LNCAP (cell line): ENCODE measurements at regions not wholly inside any gene's neighbourhood (a gene's known extent, or its start where the extent isn't known, plus 50 kb on each side); places are given as distances from the start of the nearest gene placed in this dataset.

Experiments
- TF ChIP-seq, protein P1 (sequence below): fragments of 450-650 bp; IDR thresholded peaks from 2 replicates; pipeline ENCODE4 v1.5.1; 2017; ENCODE audit warnings: mild to moderate bottlenecking

DNA sequence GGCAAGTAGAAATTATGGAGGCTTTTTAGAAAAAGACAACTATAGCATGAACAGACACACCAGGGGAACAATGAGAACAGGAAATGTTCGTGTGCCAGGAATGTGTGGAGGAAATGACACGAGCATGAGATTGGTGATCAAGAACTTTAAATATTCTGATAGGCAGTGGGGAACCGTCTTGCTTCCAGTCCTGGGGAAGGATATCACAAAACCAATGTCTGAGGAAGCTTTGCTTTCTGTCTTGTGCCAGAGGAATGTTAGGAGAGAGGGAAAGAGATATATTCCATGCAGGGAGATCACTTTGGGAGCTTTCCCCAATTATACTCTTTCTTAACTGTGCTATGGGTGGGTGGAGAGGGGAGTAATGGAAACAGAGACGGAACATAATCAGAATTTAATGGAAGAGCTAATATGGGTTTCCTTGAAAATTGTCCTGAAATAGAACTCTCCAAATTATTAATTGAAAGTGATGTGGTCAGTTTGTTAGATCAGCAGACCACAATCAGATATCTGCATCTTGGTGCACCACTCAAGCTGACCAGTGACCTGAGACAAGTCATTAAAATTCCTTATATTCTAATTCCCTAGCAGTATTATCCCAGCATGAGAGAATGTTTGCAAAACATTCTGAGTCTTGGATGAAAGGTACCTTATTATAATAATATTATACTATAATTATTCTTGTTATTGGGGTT lies 178.2 kb downstream of the SOX4 start:
- TF ChIP-seq, protein P1, sequence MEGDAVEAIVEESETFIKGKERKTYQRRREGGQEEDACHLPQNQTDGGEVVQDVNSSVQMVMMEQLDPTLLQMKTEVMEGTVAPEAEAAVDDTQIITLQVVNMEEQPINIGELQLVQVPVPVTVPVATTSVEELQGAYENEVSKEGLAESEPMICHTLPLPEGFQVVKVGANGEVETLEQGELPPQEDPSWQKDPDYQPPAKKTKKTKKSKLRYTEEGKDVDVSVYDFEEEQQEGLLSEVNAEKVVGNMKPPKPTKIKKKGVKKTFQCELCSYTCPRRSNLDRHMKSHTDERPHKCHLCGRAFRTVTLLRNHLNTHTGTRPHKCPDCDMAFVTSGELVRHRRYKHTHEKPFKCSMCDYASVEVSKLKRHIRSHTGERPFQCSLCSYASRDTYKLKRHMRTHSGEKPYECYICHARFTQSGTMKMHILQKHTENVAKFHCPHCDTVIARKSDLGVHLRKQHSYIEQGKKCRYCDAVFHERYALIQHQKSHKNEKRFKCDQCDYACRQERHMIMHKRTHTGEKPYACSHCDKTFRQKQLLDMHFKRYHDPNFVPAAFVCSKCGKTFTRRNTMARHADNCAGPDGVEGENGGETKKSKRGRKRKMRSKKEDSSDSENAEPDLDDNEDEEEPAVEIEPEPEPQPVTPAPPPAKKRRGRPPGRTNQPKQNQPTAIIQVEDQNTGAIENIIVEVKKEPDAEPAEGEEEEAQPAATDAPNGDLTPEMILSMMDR: no peak

DNA sequence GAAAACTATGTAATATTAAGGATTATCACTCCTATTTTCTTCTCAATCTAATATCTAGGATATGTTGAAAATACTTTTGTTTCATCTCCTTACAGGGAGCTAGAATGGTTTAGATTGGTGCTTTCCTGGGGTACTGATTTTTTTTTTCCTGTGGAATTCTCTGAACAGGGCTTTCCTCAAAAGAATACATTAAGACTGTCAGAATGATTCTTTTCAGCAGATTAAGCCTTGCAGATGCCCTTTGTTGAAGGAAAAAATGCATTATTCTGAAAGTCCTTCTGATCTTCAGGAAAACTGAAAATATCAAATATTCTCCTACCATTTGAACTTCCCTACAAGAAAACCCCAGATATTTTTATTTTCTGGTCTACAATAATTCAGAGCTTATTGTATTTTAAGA lies 178.9 kb downstream of the SOX4 start:
- TF ChIP-seq, protein P1: no peak

DNA sequence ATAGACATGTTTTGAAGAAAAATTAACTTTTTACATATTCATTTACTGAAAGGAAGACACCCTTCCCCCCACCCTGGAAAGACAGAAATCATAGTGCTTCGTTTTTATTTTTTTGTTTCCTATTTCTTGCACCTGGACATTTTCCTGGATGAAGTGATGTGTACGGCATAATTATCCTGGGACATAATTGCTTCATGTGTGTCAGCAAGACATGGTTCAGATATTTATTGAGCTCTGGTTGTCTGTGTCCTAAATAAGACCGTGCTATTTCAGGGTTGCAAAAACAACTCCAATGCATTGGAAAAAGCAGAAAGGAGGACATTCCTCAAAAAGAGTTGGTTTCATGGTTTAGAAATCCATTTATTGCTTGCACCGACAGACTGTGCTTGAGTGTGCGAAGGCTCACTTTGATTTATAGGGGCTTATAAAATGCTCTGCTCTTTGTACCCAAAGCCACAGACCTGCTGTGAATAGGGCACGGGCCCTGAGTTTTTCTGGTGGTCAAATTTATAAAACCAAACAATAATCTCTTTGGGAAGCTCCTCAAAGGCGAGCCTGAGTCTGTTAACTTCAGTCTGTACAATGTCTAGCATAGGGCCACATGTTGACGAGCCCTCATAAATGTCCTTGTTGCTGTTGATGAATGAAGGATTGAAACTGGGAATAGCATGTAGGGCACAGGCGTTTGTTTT lies 179.5 kb downstream of the SOX4 start:
- TF ChIP-seq, protein P1: no peak

DNA sequence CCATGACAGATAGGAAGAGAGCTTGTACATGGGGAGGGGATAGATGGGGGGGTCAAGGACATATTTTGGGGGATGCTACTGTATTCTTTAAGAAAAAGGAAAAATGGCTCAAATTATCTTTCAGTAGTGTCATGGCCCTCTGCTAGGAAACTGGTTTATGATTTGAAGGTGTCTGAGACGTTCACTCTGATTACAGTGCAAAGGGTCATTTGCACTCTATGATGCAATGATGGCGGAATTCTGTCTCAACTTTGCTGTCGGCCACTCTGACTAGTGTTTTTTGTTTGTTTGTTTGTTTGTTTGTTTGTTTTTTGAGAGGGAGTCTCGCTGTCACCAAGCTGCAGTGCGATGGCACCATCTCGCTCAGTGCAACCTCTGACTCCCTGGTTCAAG lies 180.0 kb downstream of the SOX4 start:
- TF ChIP-seq, protein P1: no peak

DNA sequence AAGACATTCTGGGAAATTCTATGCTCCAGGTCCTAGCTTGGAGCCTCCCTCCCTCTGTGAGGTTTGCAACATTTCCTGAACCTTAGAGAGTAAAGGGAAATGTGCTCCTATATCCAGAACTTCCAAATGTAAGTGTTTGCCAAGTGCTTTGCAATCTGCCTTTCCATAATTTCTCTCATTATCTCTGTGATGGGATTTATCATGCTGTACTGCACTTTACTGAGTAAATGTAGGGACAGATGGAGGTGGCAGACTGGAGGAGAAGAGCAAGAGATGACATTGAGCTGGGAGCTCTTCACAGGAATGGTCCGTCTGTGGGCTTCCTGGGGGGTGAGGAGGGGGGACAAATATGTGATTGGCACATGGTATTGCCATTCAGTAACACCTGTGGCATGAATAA lies 184.3 kb downstream of the SOX4 start:
- TF ChIP-seq, protein P1: no peak

DNA sequence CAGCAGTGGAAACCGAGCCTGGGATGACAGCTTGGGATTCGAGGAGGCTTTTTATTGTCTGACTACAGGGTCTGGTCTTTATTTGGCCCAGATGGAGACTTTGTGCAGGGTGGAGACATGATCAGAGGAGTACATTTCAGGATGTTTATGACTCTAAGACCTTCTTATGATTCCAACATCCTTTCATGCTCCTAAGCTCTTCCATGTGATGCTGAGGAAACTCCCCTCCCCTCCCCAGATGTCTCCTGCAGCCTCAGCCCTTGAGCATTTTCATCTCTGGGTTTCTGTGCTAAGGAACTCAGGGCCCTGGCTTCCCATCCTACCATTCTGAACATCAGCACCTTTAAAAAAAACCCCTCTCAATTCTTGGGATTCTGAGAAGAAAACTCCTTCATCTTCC lies 186.6 kb downstream of the SOX4 start:
- TF ChIP-seq, protein P1: no peak

DNA sequence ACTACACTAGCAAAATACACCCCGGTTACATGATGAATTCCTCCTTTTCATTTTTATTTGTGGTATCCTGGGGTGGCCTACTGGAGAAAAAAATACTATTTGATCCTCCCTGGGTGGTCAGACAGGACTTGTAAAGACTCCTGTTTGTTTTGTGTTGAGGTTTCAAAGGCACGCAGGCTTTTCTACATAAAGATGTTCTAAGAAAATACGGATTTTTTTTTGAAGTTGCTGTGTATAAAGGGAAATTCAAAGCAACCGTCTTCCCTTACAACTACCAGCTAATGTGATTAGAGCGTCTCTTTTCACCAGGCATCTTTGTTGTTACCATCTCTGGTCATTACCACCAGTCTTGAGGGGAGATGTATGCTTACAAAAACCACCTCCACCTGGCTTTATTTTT lies 187.1 kb downstream of the SOX4 start:
- TF ChIP-seq, protein P1: no peak
